Activated T-cell treated with anti-CD3 and anti-CD28 coated beads, Interleukin-2, amount 50 U/mL, for 24 hours (primary cell): ENCODE measurements at regions not wholly inside any gene's neighbourhood (a gene's known extent, or its start where the extent isn't known, plus 50 kb on each side); places are given as distances from the start of the nearest gene placed in this dataset.
"Not testable (repeated sequence)": the region's sequence is repeated elsewhere in the genome, so short reads cannot be mapped to it uniquely, and the experiment has no call there.

Experiments used
- DNase-seq: peaks from one replicate; pipeline ENCODE4 v3.0.0-alpha.2; 2020
- H3K27ac Mint-ChIP-seq: 2 replicates; pipeline ENCODE4 v1.8.0; 2020; ENCODE audit warnings: mild to moderate bottlenecking, mixed read lengths
- H3K27me3 Mint-ChIP-seq: 2 replicates; pipeline ENCODE4 v1.8.0; 2020; ENCODE audit warnings: mixed read lengths
- H3K36me3 Mint-ChIP-seq: 2 replicates; pipeline ENCODE4 v1.8.0; 2020; ENCODE audit warnings: low read depth, mixed read lengths
- H3K4me1 Mint-ChIP-seq: 2 replicates; pipeline ENCODE4 v1.8.0; 2020; ENCODE audit warnings: low read depth, mixed read lengths
- H3K4me3 Mint-ChIP-seq: 2 replicates; pipeline ENCODE4 v1.8.0; 2020; ENCODE audit warnings: mild to moderate bottlenecking, moderate library complexity, mixed read lengths
- H3K9me3 Mint-ChIP-seq: 2 replicates; pipeline ENCODE4 v1.8.0; 2020; ENCODE audit warnings: mixed read lengths

- Mint-ChIP-seq H3K9me3 (no peaks in the 10 kb centered on the region), H3K27ac (no peak overlapping the region), H3K4me1 (no peaks in the 10 kb centered on the region), H3K27me3 (no peaks in the 10 kb centered on the region), H3K4me3 (no peak overlapping the region), H3K36me3 (no peaks in the 10 kb centered on the region)
- DNase-seq: no peak
Observed at GRCh38 chr6:11961923-11962322, 50.2 kb upstream of the HIVEP1 start.

- Mint-ChIP-seq H3K4me1 (no peaks in the 10 kb centered on the region), H3K9me3 (peaks cover 2% of the 10 kb centered on the region), H3K36me3 (no peaks in the 10 kb centered on the region), H3K4me3 (no peak overlapping the region), H3K27me3 (peaks cover 2% of the 10 kb centered on the region), H3K27ac (no peak overlapping the region)
- no peak for DNase-seq
Observed at GRCh38 chr6:11960909-11961779, 51.0 kb upstream of the HIVEP1 start.

GRCh38 chr6:11956781-11957180 lies 55.3 kb upstream of the HIVEP1 start:
- H3K4me3 Mint-ChIP-seq: no peak overlapping the region
- no peak for DNase-seq
- H3K36me3 Mint-ChIP-seq: no peaks in the 10 kb centered on the region
- peaks cover 2% of the 10 kb centered on the region for H3K27me3 Mint-ChIP-seq
- no peak overlapping the region for H3K27ac Mint-ChIP-seq
- H3K9me3 Mint-ChIP-seq: peaks cover 2% of the 10 kb centered on the region
- H3K4me1 Mint-ChIP-seq: no peaks in the 10 kb centered on the region

- no peak overlapping the region for H3K27ac Mint-ChIP-seq
- H3K27me3 Mint-ChIP-seq: peaks cover 2% of the 10 kb centered on the region
- no peaks in the 10 kb centered on the region for H3K36me3 Mint-ChIP-seq
- peaks cover 2% of the 10 kb centered on the region for H3K9me3 Mint-ChIP-seq
- no peak overlapping the region for H3K4me3 Mint-ChIP-seq
- no peaks in the 10 kb centered on the region for H3K4me1 Mint-ChIP-seq
- no peak for DNase-seq
Observed at GRCh38 chr6:11953641-11954040, 58.5 kb upstream of the HIVEP1 start.

GRCh38 chr6:11952316-11952715 lies 59.8 kb upstream of the HIVEP1 start:
- DNase-seq: no peak
- peaks cover 2% of the 10 kb centered on the region for H3K9me3 Mint-ChIP-seq
- H3K27ac Mint-ChIP-seq: no peak overlapping the region
- peaks cover 2% of the 10 kb centered on the region for H3K27me3 Mint-ChIP-seq
- no peaks in the 10 kb centered on the region for H3K36me3 Mint-ChIP-seq
- H3K4me3 Mint-ChIP-seq: no peak overlapping the region
- H3K4me1 Mint-ChIP-seq: no peaks in the 10 kb centered on the region

GRCh38 chr6:11951868-11952267 lies 60.2 kb upstream of the HIVEP1 start:
- Mint-ChIP-seq H3K9me3 (peaks cover 2% of the 10 kb centered on the region), H3K36me3 (no peaks in the 10 kb centered on the region), H3K27ac (no peak overlapping the region), H3K4me1 (no peaks in the 10 kb centered on the region), H3K4me3 (no peak overlapping the region), H3K27me3 (peaks cover 2% of the 10 kb centered on the region)
- DNase-seq: no peak

GRCh38 chr6:11950109-11950508 lies 62.0 kb upstream of the HIVEP1 start:
- Mint-ChIP-seq H3K27ac (no peak overlapping the region), H3K4me3 (no peak overlapping the region), H3K9me3 (no peaks in the 10 kb centered on the region), H3K27me3 (no peaks in the 10 kb centered on the region), H3K4me1 (no peaks in the 10 kb centered on the region), H3K36me3 (no peaks in the 10 kb centered on the region)
- DNase-seq: no peak

- Mint-ChIP-seq H3K27me3 (no peaks in the 10 kb centered on the region), H3K36me3 (no peaks in the 10 kb centered on the region), H3K4me3 (no peak overlapping the region), H3K4me1 (peaks cover under 1% of the 10 kb centered on the region), H3K9me3 (no peaks in the 10 kb centered on the region), H3K27ac (no peak overlapping the region)
- no peak for DNase-seq
Observed at GRCh38 chr6:11947575-11947974, 64.5 kb upstream of the HIVEP1 start.

- H3K4me1 Mint-ChIP-seq: peaks cover 5% of the 10 kb centered on the region
- no peak overlapping the region for H3K27ac Mint-ChIP-seq
- H3K9me3 Mint-ChIP-seq: no peaks in the 10 kb centered on the region
- no peak for DNase-seq
- H3K27me3 Mint-ChIP-seq: no peaks in the 10 kb centered on the region
- H3K4me3 Mint-ChIP-seq: no peak overlapping the region
- no peaks in the 10 kb centered on the region for H3K36me3 Mint-ChIP-seq
Observed at GRCh38 chr6:11947063-11947462, 65.0 kb upstream of the HIVEP1 start.

- H3K27me3 Mint-ChIP-seq: no peaks in the 10 kb centered on the region
- no peaks in the 10 kb centered on the region for H3K36me3 Mint-ChIP-seq
- H3K4me3 Mint-ChIP-seq: no peak overlapping the region
- H3K9me3 Mint-ChIP-seq: no peaks in the 10 kb centered on the region
- no peak overlapping the region for H3K27ac Mint-ChIP-seq
- no peak for DNase-seq
- H3K4me1 Mint-ChIP-seq: peaks cover 7% of the 10 kb centered on the region
Observed at GRCh38 chr6:11944111-11944510, 68.0 kb upstream of the HIVEP1 start.

- peaks cover 7% of the 10 kb centered on the region for H3K4me1 Mint-ChIP-seq
- H3K4me3 Mint-ChIP-seq: no peak overlapping the region
Observed at GRCh38 chr6:11943060-11943459, 69.1 kb upstream of the HIVEP1 start.

GRCh38 chr6:11942185-11942864 lies 69.8 kb upstream of the HIVEP1 start:
- Mint-ChIP-seq H3K27ac (no peak overlapping the region), H3K27me3 (no peaks in the 10 kb centered on the region), H3K4me1 (peaks cover 7% of the 10 kb centered on the region), H3K36me3 (no peaks in the 10 kb centered on the region), H3K9me3 (no peaks in the 10 kb centered on the region), H3K4me3 (no peak overlapping the region)
- no peak for DNase-seq

More at GRCh38 chr6:11943060-11943459, 69.1 kb upstream of the HIVEP1 start:
- no peaks in the 10 kb centered on the region for H3K9me3 Mint-ChIP-seq
- H3K27me3 Mint-ChIP-seq: no peaks in the 10 kb centered on the region
- DNase-seq: no peak
- no peaks in the 10 kb centered on the region for H3K36me3 Mint-ChIP-seq
- H3K27ac Mint-ChIP-seq: no peak overlapping the region

GRCh38 chr6:11940532-11941166 lies 71.5 kb upstream of the HIVEP1 start:
- H3K4me3 Mint-ChIP-seq, H3K4me1 Mint-ChIP-seq, H3K36me3 Mint-ChIP-seq, H3K27ac Mint-ChIP-seq, DNase-seq, H3K27me3 Mint-ChIP-seq, H3K9me3 Mint-ChIP-seq: not testable (repeated sequence)

- no peak overlapping the region for H3K27ac Mint-ChIP-seq
- H3K4me1 Mint-ChIP-seq: peaks cover 8% of the 10 kb centered on the region
- H3K4me3 Mint-ChIP-seq: no peak overlapping the region
- DNase-seq: no peak
- H3K36me3 Mint-ChIP-seq: no peaks in the 10 kb centered on the region
- no peaks in the 10 kb centered on the region for H3K27me3 Mint-ChIP-seq
- no peaks in the 10 kb centered on the region for H3K9me3 Mint-ChIP-seq
Observed at GRCh38 chr6:11938285-11938890, 73.7 kb upstream of the HIVEP1 start.
